HL-60 (cell line): ENCODE measurements at regions not wholly inside any gene's neighbourhood (a gene's known extent, or its start where the extent isn't known, plus 50 kb on each side); places are given as distances from the start of the nearest gene placed in this dataset.

Source experiments
- CTCF ChIP-seq: IDR thresholded peaks from one replicate; pipeline ENCODE4 v1.5.1; 2011; ENCODE audit warnings: low read length, control low read depth, inconsistent platforms; ENCODE audit not compliant: insufficient read depth
- POLR2AphosphoS5 ChIP-seq: IDR thresholded peaks from 2 replicates; pipeline ENCODE4 v1.6.1; 2012; ENCODE audit warnings: low read depth

- TF ChIP-seq POLR2AphosphoS5: no peak
- TF ChIP-seq CTCF: no peak
Measured at GRCh38 chr11:116538677-116539076, 234.1 kb downstream of the BUD13 start.
